ENCODE measurements at regions not wholly inside any gene's neighbourhood (a gene's known extent, or its start where the extent isn't known, plus 50 kb on each side); places are given as distances from the start of the nearest gene placed in this dataset.

- TF ChIP-seq CTCF (IDR thresholded peaks at IDR 0.05) (no peak), POLR2A (IDR thresholded peaks at IDR 0.05) (no peak)
These were observed 173.8 kb upstream of the RASSF8 start for GRCh38 chr12:25784669-25785068.

All from esophagus squamous epithelium (tissue), 4 donors.